Mammary epithelial cell (primary cell): ENCODE measurements at regions not wholly inside any gene's neighbourhood (a gene's known extent, or its start where the extent isn't known, plus 50 kb on each side); places are given as distances from the start of the nearest gene placed in this dataset.

Source experiments
- EZH2 ChIP-seq: IDR thresholded peaks from 2 replicates; pipeline ENCODE4 v1.6.1; 2012; ENCODE audit warnings: low read length, inconsistent platforms, borderline replicate concordance
- TF ChIP-seq, protein P1 (sequence below), 2 donors: IDR thresholded peaks in 1 of 2; conservative IDR thresholded peaks in 1 of 2; 2 replicates each; pipeline ENCODE4 v1.5.1; 2011 to 2012; ENCODE audit warnings: inconsistent platforms in 2 of 2, low read length in 2 of 2, mild to moderate bottlenecking in 2 of 2, control low read depth in 1 of 2, low read depth in 1 of 2; ENCODE audit not compliant: insufficient read depth in 1 of 2; ENCODE audit errors: extremely low read depth in 1 of 2

GRCh38 chr1:213921311-213921710, 66.5 kb upstream of the PROX1 start:
- TF ChIP-seq, protein P1, sequence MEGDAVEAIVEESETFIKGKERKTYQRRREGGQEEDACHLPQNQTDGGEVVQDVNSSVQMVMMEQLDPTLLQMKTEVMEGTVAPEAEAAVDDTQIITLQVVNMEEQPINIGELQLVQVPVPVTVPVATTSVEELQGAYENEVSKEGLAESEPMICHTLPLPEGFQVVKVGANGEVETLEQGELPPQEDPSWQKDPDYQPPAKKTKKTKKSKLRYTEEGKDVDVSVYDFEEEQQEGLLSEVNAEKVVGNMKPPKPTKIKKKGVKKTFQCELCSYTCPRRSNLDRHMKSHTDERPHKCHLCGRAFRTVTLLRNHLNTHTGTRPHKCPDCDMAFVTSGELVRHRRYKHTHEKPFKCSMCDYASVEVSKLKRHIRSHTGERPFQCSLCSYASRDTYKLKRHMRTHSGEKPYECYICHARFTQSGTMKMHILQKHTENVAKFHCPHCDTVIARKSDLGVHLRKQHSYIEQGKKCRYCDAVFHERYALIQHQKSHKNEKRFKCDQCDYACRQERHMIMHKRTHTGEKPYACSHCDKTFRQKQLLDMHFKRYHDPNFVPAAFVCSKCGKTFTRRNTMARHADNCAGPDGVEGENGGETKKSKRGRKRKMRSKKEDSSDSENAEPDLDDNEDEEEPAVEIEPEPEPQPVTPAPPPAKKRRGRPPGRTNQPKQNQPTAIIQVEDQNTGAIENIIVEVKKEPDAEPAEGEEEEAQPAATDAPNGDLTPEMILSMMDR (conservative IDR thresholded peaks at IDR 0.05 in 1 of 2, IDR thresholded peaks at IDR 0.05 in 1 of 2; ENCODE audit: extremely low read depth in 1 of 2, insufficient read depth in 1 of 2, low read depth in 1 of 2, low read length in 2 of 2): no peak
- no peak for TF ChIP-seq EZH2
